Loucy (cell line): ENCODE measurements at regions not wholly inside any gene's neighbourhood (a gene's known extent, or its start where the extent isn't known, plus 50 kb on each side); places are given as distances from the start of the nearest gene placed in this dataset.

Experiments used
- EZH2phosphoT487 ChIP-seq: fragments of 200-600 bp; IDR thresholded peaks from 2 replicates; pipeline ENCODE4 v1.6.1; 2018; ENCODE audit warnings: antibody characterized with exemption, mild to moderate bottlenecking, moderate library complexity, borderline replicate concordance
- TF ChIP-seq, protein P1 (sequence below): fragments of 200-600 bp; sonication (generic); conservative IDR thresholded peaks from 2 replicates; pipeline ENCODE4 v1.5.1; 2014; ENCODE audit warnings: mild to moderate bottlenecking, antibody characterized with exemption, low read length

DNA sequence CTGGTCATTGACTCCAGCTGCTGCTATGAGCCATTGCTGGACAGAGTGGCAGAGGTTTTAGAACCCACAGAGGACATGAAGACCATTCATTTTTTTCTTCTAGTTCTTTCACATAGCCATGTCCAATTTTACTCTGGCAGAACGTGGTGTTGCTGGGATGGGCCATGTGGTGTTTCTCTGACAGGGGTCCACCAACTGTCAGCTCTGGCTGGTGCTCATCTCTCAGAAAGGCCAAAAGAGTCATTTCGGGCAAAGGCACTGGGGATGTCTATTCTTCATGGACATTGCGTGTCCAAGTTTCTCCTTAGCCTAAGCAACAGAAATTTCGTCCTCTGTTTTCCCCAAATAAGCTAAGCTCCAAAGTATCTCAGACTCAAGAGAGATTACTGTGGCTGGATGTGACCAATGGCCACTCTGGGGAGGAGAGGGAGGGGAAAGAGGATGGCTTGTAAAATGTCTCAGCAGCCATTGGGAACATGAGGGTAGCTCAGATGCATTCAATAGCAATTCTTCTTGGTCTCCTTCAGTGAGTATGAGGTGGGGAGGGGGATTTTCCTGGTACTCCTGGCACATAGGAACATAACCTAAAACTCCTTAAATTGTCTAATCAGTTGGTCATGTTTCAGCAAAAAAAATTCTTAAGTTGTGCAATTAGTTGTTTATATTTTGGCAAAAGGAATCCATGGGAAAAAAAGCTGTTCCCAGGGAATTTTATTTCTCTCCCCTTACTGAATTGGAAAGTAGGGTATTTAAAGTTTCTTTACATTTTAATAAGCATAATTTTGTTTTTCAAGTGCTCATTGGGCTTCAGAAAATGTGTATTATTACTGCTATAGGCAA lies 131.6 kb upstream of the MITF start:
- TF ChIP-seq, protein P1, sequence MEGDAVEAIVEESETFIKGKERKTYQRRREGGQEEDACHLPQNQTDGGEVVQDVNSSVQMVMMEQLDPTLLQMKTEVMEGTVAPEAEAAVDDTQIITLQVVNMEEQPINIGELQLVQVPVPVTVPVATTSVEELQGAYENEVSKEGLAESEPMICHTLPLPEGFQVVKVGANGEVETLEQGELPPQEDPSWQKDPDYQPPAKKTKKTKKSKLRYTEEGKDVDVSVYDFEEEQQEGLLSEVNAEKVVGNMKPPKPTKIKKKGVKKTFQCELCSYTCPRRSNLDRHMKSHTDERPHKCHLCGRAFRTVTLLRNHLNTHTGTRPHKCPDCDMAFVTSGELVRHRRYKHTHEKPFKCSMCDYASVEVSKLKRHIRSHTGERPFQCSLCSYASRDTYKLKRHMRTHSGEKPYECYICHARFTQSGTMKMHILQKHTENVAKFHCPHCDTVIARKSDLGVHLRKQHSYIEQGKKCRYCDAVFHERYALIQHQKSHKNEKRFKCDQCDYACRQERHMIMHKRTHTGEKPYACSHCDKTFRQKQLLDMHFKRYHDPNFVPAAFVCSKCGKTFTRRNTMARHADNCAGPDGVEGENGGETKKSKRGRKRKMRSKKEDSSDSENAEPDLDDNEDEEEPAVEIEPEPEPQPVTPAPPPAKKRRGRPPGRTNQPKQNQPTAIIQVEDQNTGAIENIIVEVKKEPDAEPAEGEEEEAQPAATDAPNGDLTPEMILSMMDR: no peak
- TF ChIP-seq EZH2phosphoT487: no peak
